Kidney (tissue), 13 donors: ENCODE measurements at regions not wholly inside any gene's neighbourhood (a gene's known extent, or its start where the extent isn't known, plus 50 kb on each side); places are given as distances from the start of the nearest gene placed in this dataset.

Experiments
- DNase-seq, 5 donors: peaks; one replicate each; pipeline ENCODE4 v3.0.0-alpha.2; 2013 to 2020
- FAIRE-seq: peaks from 2 replicates; lab custom pipeline; 2012; peaks lifted over from hg19 to GRCh38; lab: Jason Lieb, UNC
- H3K27ac ChIP-seq, 2 donors: one replicate each; pipeline ENCODE4 v1.7.0; 2013; ENCODE audit warnings: low read depth in 2 of 2, low read length in 2 of 2, inconsistent platforms in 1 of 2
- H3K27me3 ChIP-seq: one replicate; pipeline ENCODE4 v1.7.1; 2013; ENCODE audit warnings: low read length, inconsistent platforms; ENCODE audit not compliant: control insufficient read depth, insufficient read depth
- H3K36me3 ChIP-seq, 3 donors: one replicate each; pipeline versions ENCODE4 v1.7.0 to v1.7.1; 2013; ENCODE audit warnings: low read length in 3 of 3, control low read depth in 1 of 3, inconsistent platforms in 1 of 3; ENCODE audit not compliant: insufficient read depth in 3 of 3, control insufficient read depth in 2 of 3
- H3K4me1 ChIP-seq, 3 donors: one replicate each; pipeline versions ENCODE4 v1.7.0 to v1.7.1; 2013; ENCODE audit warnings: low read length in 3 of 3, inconsistent platforms in 1 of 3, low read depth in 1 of 3; ENCODE audit not compliant: control insufficient read depth in 2 of 3, insufficient read depth in 2 of 3
- H3K4me3 ChIP-seq, 3 donors: one replicate each; pipeline versions ENCODE4 v1.7.0 to v1.8.1; 2013; ENCODE audit warnings: low read length in 3 of 3, control low read depth in 1 of 3, inconsistent platforms in 1 of 3
- H3K9ac ChIP-seq, 3 donors: one replicate each; pipeline versions ENCODE4 v1.7.0 to v1.7.1; 2013; ENCODE audit warnings: low read length in 3 of 3, control low read depth in 1 of 3, inconsistent platforms in 1 of 3
- H3K9me3 ChIP-seq, 3 donors: one replicate each; pipeline versions ENCODE4 v1.7.0 to v1.7.1; 2013; ENCODE audit warnings: low read length in 3 of 3, control low read depth in 1 of 3, inconsistent platforms in 1 of 3; ENCODE audit not compliant: control insufficient read depth in 2 of 3, insufficient read depth in 1 of 3
- intact Hi-C: fragments of 100-400 bp; cut with DNase I; formaldehyde crosslinking; loops from one replicate; pipeline ENCODE4 v1.11.1; 2022
- TF ChIP-seq, protein P1 (sequence below): IDR thresholded peaks from 3 replicates; pipeline ENCODE4 v1.5.1; 2012; ENCODE audit warnings: mild to moderate bottlenecking, moderate library complexity, borderline replicate concordance; ENCODE audit not compliant: insufficient read depth; ENCODE audit errors: extremely low read depth
- donor health status: control.
- donor health status: control.
- donor health status: control.
- donor health status: control.
- donor health status: control.
- donor health status: DM: yes; HTN: yes; CAD: no.
- donor health status: Normal renal cell carcinoma (clear cell type).

DNA sequence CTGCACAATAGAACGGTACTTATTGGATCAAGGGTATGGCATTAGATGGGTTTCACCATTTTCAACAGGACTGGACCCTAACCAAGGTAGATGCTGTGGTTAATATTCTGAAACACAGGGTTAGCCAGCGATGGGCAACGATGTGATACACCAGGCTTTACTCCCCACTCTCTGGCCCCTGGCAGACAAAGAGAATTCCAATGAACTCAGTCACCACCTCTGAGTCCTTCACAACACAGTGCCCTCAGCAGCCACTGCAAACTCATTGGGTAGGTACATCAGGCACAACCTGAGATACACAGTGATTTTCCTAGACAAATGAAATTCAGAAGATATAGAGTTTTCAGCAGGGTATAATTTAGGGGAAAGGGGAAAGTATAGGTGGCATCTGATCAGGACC is 634.5 kb downstream of the ZEB2 start:
- TF ChIP-seq, protein P1, sequence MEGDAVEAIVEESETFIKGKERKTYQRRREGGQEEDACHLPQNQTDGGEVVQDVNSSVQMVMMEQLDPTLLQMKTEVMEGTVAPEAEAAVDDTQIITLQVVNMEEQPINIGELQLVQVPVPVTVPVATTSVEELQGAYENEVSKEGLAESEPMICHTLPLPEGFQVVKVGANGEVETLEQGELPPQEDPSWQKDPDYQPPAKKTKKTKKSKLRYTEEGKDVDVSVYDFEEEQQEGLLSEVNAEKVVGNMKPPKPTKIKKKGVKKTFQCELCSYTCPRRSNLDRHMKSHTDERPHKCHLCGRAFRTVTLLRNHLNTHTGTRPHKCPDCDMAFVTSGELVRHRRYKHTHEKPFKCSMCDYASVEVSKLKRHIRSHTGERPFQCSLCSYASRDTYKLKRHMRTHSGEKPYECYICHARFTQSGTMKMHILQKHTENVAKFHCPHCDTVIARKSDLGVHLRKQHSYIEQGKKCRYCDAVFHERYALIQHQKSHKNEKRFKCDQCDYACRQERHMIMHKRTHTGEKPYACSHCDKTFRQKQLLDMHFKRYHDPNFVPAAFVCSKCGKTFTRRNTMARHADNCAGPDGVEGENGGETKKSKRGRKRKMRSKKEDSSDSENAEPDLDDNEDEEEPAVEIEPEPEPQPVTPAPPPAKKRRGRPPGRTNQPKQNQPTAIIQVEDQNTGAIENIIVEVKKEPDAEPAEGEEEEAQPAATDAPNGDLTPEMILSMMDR: no peak
- no peak for DNase-seq
- Histone ChIP-seq H3K36me3 (no peaks in the 10 kb centered on the region), H3K4me3 (no peak overlapping the region), H3K27ac (no peak overlapping the region), H3K9ac (no peak overlapping the region), H3K9me3 (no peaks in the 10 kb centered on the region), H3K4me1 (no peaks in the 10 kb centered on the region), H3K27me3 (no peaks in the 10 kb centered on the region)
- intact Hi-C loops: no loop called here
- no peak for FAIRE-seq

DNA sequence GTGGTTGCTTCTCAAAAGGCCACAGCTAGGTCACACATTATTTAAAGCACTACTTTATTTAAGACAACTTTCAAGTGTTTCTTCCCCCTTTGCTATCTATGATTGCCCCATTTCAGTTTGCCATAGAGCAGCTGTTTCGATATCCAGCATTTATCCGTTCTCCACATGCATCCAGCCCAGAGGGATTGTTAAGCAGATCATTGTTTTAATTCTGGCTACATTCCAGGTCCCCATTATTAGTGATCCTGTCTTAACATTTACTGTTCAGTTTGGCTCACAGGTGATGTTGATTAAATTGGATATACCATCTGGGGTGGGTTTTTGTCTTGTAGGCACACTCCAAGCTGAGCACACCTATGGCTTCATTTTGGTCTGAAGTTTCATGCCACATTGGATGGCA is 638.7 kb downstream of the ZEB2 start:
- Histone ChIP-seq H3K9ac (no peak overlapping the region), H3K27me3 (no peaks in the 10 kb centered on the region), H3K36me3 (no peaks in the 10 kb centered on the region), H3K4me3 (no peak overlapping the region), H3K27ac (no peak overlapping the region), H3K4me1 (no peaks in the 10 kb centered on the region), H3K9me3 (no peaks in the 10 kb centered on the region)
- intact Hi-C loops: no loop called here
- FAIRE-seq: no peak
- no peak for DNase-seq
- TF ChIP-seq, protein P1: no peak

DNA sequence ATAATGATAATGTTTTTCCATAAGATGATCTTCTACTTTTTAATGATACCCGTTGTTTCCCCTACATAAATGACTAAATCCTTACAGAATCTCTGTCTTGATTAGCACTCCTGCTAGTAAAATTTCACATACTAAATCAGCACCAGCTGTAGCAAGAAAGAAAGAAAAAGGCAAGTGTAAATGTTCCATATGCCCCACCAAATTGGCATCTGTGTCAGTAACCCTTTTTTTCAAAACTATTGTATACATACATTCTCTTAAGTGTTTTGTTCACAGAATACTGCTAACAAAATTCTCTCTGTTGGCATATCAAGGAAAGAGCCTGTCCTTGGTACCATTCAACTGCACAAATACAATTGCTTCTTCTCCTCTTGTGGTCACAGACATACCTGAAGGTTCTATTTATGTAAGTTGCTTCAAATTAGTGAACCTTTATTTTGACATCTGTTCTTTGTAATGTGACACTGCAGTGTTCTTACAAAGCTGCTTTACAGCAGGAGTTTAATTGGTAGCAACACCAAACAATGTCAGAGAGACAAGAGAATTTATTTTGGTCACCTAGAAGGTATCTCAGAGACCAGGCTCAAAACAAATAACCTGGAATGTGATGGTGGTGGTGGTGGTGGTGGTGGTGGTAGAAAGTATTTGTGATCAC is 641.9 kb downstream of the ZEB2 start:
- FAIRE-seq (no peak), DNase-seq (no peak)
- H3K27ac ChIP-seq: no peak overlapping the region
- intact Hi-C loops: no loop called here
- TF ChIP-seq, protein P1: no peak
- no peaks in the 10 kb centered on the region for H3K36me3 ChIP-seq
- H3K27me3 ChIP-seq: no peaks in the 10 kb centered on the region
- H3K9me3 ChIP-seq: no peaks in the 10 kb centered on the region
- H3K4me1 ChIP-seq: no peaks in the 10 kb centered on the region
- no peak overlapping the region for H3K9ac ChIP-seq
- H3K4me3 ChIP-seq: no peak overlapping the region

DNA sequence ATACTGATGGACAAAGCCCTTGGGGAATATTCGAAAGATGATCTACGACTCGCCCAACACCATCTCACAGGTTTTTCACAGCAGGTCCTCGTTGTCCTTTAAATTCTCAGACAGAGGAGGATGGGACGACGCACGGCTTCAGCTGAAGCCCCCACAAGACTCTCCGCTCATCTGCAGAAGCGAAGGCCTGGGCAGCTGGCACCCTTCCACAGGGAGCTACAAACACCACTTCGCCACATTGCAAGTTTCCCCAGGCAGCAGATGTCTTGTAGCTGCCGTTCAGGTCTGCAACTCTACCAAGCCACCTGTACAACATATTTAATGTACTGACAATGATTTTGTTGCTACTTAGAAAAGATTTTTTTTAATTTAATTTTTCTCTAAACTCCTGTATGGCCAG is 642.9 kb downstream of the ZEB2 start:
- DNase-seq (peak in 1 of 5 donors; percentile 22), FAIRE-seq (no peak)
- Histone ChIP-seq H3K9me3 (no peaks in the 10 kb centered on the region), H3K36me3 (no peaks in the 10 kb centered on the region), H3K9ac (no peak overlapping the region), H3K4me1 (no peaks in the 10 kb centered on the region), H3K27ac (no peak overlapping the region), H3K4me3 (no peak overlapping the region), H3K27me3 (no peaks in the 10 kb centered on the region)
- TF ChIP-seq, protein P1: no peak
- intact Hi-C loops: no loop called here
